KMS-11 (cell line): ENCODE measurements at regions not wholly inside any gene's neighbourhood (a gene's known extent, or its start where the extent isn't known, plus 50 kb on each side); places are given as distances from the start of the nearest gene placed in this dataset.

Experiments used
- H2AFZ ChIP-seq: fragments of 200-600 bp; sonication (generic); 2 replicates; pipeline ENCODE4 v1.6.1; 2016; ENCODE audit warnings: antibody characterized with exemption, mixed run types, low read depth
- H3K27ac ChIP-seq: fragments of 200-600 bp; sonication (generic); 2 replicates; pipeline ENCODE4 v1.6.1; 2016; ENCODE audit warnings: mild to moderate bottlenecking, mixed run types
- H3K27me3 ChIP-seq: fragments of 200-600 bp; sonication (generic); 2 replicates; pipeline ENCODE4 v1.6.1; 2017; ENCODE audit warnings: mild to moderate bottlenecking, low read depth, mixed run types, moderate library complexity; ENCODE audit not compliant: insufficient read depth
- H3K36me3 ChIP-seq: fragments of 200-600 bp; sonication (generic); 2 replicates; pipeline ENCODE4 v1.6.1; 2017; ENCODE audit warnings: mild to moderate bottlenecking, mixed run types; ENCODE audit not compliant: insufficient read depth
- H3K4me1 ChIP-seq: fragments of 200-600 bp; sonication (generic); 2 replicates; pipeline ENCODE4 v1.6.1; 2016; ENCODE audit warnings: mild to moderate bottlenecking, low read depth, mixed run types; ENCODE audit not compliant: poor library complexity, severe bottlenecking
- H3K4me2 ChIP-seq: fragments of 200-600 bp; sonication (generic); 2 replicates; pipeline ENCODE4 v1.7.0; 2016; ENCODE audit warnings: mild to moderate bottlenecking, mixed run types
- H3K4me3 ChIP-seq: fragments of 200-600 bp; sonication (generic); IDR thresholded peaks from 2 replicates; pipeline ENCODE4 v1.6.1; 2017; ENCODE audit warnings: low read depth, low read length, mixed read lengths; ENCODE audit not compliant: insufficient read depth
- H3K79me2 ChIP-seq: fragments of 200-600 bp; sonication (generic); 2 replicates; pipeline ENCODE4 v1.6.1; 2016; ENCODE audit warnings: low read depth, mixed run types; ENCODE audit not compliant: insufficient read depth
- H3K9ac ChIP-seq: fragments of 200-600 bp; sonication (generic); 2 replicates; pipeline ENCODE4 v1.6.1; 2016; ENCODE audit warnings: mild to moderate bottlenecking, mixed run types
- H4K20me1 ChIP-seq: fragments of 200-600 bp; sonication (generic); 2 replicates; pipeline ENCODE4 v1.6.1; 2016; ENCODE audit warnings: mild to moderate bottlenecking, mixed run types; ENCODE audit not compliant: insufficient read depth
- TF ChIP-seq, protein P1 (sequence below): fragments of 200-600 bp; sonication (generic); conservative IDR thresholded peaks from 2 replicates; pipeline ENCODE4 v1.6.1; 2017; ENCODE audit warnings: low read depth, mild to moderate bottlenecking, antibody characterized with exemption, low read length, moderate library complexity, mixed read lengths

DNA sequence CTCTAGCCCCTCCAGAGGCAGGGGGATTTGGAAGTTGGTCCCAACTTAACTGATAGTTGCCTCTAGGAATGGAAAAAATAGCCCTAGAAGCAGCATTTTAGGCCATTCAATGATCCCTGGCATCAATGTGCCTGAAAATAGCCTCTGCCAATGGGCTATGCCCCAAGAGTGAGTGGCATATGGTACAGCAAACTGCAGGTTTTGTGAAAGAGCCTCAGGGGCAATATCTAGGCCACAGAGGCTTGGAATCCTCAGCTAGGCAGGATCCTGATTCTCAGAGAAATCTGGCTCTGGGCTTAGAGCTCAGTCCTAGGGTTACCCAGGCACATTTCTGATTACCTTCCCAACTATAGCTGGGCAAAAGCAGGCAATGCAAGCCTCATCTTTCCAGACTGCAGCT is 104.4 kb upstream of the MOCS1 start:
- H2AFZ ChIP-seq = no peak overlapping the region
- H3K79me2 ChIP-seq = no peaks in the 10 kb centered on the region
- H3K27ac ChIP-seq = no peak overlapping the region
- H3K27me3 ChIP-seq = no peaks in the 10 kb centered on the region
- no peak overlapping the region for H3K9ac ChIP-seq
- H3K4me3 ChIP-seq = no peak overlapping the region
- H3K4me1 ChIP-seq = peaks cover 24% of the 10 kb centered on the region
- no peaks in the 10 kb centered on the region for H4K20me1 ChIP-seq
- TF ChIP-seq, protein P1, sequence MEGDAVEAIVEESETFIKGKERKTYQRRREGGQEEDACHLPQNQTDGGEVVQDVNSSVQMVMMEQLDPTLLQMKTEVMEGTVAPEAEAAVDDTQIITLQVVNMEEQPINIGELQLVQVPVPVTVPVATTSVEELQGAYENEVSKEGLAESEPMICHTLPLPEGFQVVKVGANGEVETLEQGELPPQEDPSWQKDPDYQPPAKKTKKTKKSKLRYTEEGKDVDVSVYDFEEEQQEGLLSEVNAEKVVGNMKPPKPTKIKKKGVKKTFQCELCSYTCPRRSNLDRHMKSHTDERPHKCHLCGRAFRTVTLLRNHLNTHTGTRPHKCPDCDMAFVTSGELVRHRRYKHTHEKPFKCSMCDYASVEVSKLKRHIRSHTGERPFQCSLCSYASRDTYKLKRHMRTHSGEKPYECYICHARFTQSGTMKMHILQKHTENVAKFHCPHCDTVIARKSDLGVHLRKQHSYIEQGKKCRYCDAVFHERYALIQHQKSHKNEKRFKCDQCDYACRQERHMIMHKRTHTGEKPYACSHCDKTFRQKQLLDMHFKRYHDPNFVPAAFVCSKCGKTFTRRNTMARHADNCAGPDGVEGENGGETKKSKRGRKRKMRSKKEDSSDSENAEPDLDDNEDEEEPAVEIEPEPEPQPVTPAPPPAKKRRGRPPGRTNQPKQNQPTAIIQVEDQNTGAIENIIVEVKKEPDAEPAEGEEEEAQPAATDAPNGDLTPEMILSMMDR = no peak
- H3K36me3 ChIP-seq = no peaks in the 10 kb centered on the region
- no peak overlapping the region for H3K4me2 ChIP-seq

DNA sequence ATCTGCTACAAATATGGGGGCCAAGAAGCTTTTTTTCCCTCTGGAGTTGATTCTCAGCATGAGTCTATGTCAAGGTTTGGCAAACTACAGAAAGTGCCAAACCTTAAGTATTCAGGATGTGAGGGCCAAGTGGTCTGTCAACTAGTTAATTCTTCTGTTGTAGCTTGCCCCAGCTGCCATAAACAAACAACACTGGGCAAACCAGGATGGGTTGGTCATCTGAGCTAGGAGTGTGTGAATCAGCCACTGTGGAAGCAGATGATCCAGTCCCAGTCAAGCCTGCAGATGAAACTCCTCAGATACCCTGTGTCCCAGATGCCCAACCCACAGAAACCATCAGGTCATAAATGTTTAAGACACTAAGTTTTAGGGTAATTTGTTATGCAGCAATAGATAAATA is 103.0 kb upstream of the MOCS1 start:
- no peaks in the 10 kb centered on the region for H3K36me3 ChIP-seq
- TF ChIP-seq, protein P1 = no peak
- peaks cover 11% of the 10 kb centered on the region for H3K4me1 ChIP-seq
- no peaks in the 10 kb centered on the region for H3K27me3 ChIP-seq
- no peak overlapping the region for H3K27ac ChIP-seq
- H3K9ac ChIP-seq = no peak overlapping the region
- no peaks in the 10 kb centered on the region for H3K79me2 ChIP-seq
- no peak overlapping the region for H3K4me3 ChIP-seq
- no peaks in the 10 kb centered on the region for H4K20me1 ChIP-seq
- no peak overlapping the region for H3K4me2 ChIP-seq
- H2AFZ ChIP-seq = no peak overlapping the region

DNA sequence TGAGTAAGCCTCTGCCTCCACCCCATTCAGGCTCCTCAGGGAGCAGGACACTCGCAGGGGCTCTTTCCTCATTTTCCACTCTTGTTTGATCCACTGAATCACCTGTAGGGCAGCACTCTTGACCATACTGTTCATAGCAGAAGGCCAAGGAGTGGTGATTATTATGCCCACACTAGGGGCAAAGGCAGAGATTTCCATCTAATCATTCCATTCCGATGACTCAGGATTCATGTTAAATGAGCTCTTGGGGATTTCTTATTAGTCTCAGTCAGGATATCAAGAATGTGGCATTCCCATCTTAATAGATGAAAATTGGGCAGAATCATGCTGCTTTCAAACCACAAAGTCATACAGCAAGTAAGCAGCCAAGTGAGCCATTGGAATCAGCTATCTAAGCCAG is 101.9 kb upstream of the MOCS1 start:
- Histone ChIP-seq H3K27me3 (no peaks in the 10 kb centered on the region), H3K4me1 (no peaks in the 10 kb centered on the region), H3K79me2 (no peaks in the 10 kb centered on the region), H2AFZ (no peak overlapping the region), H3K36me3 (no peaks in the 10 kb centered on the region), H3K27ac (no peak overlapping the region), H3K4me2 (no peak overlapping the region), H3K9ac (no peak overlapping the region), H3K4me3 (no peak overlapping the region), H4K20me1 (no peaks in the 10 kb centered on the region)
- TF ChIP-seq, protein P1 = no peak

DNA sequence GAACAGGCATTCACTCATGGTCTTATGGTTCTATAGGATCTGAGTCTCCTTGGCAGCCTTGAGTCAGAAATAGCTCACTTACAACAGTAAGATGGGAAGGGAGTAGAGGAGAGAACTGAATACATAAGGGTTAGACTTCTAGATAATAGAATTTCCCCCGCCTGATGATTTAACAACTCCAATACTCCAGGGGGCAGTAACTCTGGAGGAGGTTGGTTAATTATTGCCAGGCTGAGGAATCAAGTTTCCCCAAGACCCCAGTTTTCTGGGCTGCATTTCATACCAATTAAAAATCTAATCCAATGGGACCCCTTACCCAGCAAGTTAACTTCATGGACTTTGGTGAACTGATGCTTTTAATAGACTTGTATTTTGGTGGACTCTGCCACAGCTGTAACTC is 94.2 kb upstream of the MOCS1 start:
- no peak overlapping the region for H3K4me2 ChIP-seq
- no peaks in the 10 kb centered on the region for H4K20me1 ChIP-seq
- no peak overlapping the region for H3K4me3 ChIP-seq
- H3K4me1 ChIP-seq = no peaks in the 10 kb centered on the region
- no peaks in the 10 kb centered on the region for H3K36me3 ChIP-seq
- no peaks in the 10 kb centered on the region for H3K79me2 ChIP-seq
- no peak overlapping the region for H3K27ac ChIP-seq
- TF ChIP-seq, protein P1 = no peak
- no peak overlapping the region for H2AFZ ChIP-seq
- no peak overlapping the region for H3K9ac ChIP-seq
- no peaks in the 10 kb centered on the region for H3K27me3 ChIP-seq

DNA sequence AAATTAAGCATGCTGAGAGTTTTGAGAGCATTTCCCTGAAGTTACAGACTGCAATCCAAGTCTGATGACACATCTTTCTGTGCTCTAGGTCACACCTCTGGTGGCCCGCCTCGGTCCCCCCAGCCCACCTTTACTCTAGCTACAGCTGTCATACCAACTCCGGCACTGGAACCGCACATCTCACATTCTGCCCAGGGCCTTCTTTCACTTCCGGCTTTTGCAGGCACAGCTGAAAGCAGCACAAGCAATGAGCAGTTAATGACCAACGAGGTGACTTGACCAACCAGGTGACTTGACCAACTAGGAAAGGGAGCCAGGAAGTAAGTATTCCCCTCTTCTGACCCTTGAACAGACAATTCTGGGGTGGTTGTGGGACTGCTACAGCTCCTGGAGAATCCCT is 88.6 kb upstream of the MOCS1 start:
- H3K27me3 ChIP-seq = no peaks in the 10 kb centered on the region
- no peak overlapping the region for H3K9ac ChIP-seq
- no peaks in the 10 kb centered on the region for H3K4me1 ChIP-seq
- H3K4me3 ChIP-seq = no peak overlapping the region
- H3K27ac ChIP-seq = no peak overlapping the region
- no peak overlapping the region for H2AFZ ChIP-seq
- no peak overlapping the region for H3K4me2 ChIP-seq
- no peaks in the 10 kb centered on the region for H4K20me1 ChIP-seq
- H3K36me3 ChIP-seq = no peaks in the 10 kb centered on the region
- no peaks in the 10 kb centered on the region for H3K79me2 ChIP-seq
- TF ChIP-seq, protein P1 = no peak
